ENCODE measurements at regions not wholly inside any gene's neighbourhood (a gene's known extent, or its start where the extent isn't known, plus 50 kb on each side); places are given as distances from the start of the nearest gene placed in this dataset.

DNA sequence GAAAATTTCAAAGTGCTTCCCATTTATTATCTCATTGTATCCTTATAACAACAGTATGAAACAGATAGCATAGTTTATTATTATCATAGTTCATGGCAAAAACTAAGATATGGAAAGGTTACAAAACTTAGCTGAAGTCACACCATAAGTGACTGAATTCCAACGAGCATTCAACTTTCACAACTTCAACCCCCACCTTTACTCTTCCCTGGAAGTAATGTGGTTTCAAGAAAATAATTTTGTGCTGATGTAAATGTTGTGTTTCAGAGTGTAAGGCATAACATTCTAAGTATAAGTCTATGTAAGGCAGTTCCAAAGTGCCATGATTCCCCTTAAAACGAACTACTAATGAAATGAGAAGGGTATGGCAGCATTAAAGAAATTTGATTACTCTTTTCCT, 454.5 kb downstream of the BCAT1 start:
- no peaks in the 10 kb centered on the region for H3K27me3 ChIP-seq
- H3K4me3 ChIP-seq, result no peak overlapping the region
- no peaks in the 10 kb centered on the region for H3K9me3 ChIP-seq

DNA sequence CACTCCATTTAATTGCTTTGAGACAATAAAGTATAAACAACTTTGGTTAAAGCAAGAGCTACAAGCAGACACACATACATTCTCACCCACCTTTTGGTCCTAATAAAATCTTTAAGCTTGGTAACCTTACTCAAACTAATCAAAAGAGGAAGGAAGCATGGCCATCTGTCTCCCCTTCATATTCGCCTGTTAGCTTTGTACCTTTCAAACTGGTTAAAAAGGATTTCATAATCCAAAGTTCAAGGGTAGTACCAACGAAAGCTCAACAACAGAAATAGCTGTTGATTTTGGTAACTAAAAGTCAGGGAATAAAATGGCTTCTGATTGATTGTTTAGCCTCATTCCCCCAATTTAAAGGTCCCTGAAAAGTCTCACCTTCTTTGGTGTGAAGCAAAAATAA, 456.9 kb downstream of the BCAT1 start:
- no peaks in the 10 kb centered on the region for H3K27me3 ChIP-seq
- TF ChIP-seq POLR2A (IDR thresholded peaks at IDR 0.05), result no peak
- TF ChIP-seq, protein P1, sequence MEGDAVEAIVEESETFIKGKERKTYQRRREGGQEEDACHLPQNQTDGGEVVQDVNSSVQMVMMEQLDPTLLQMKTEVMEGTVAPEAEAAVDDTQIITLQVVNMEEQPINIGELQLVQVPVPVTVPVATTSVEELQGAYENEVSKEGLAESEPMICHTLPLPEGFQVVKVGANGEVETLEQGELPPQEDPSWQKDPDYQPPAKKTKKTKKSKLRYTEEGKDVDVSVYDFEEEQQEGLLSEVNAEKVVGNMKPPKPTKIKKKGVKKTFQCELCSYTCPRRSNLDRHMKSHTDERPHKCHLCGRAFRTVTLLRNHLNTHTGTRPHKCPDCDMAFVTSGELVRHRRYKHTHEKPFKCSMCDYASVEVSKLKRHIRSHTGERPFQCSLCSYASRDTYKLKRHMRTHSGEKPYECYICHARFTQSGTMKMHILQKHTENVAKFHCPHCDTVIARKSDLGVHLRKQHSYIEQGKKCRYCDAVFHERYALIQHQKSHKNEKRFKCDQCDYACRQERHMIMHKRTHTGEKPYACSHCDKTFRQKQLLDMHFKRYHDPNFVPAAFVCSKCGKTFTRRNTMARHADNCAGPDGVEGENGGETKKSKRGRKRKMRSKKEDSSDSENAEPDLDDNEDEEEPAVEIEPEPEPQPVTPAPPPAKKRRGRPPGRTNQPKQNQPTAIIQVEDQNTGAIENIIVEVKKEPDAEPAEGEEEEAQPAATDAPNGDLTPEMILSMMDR (IDR thresholded peaks at IDR 0.05), result no peak
- H3K27ac ChIP-seq, result no peak overlapping the region
- H3K36me3 ChIP-seq, result no peaks in the 10 kb centered on the region
- no peaks in the 10 kb centered on the region for H3K9me3 ChIP-seq
- DNase-seq, result no peak
- no peaks in the 10 kb centered on the region for H3K4me1 ChIP-seq
- H3K4me3 ChIP-seq, result no peak overlapping the region

More for the DNA sequence above, 454.5 kb downstream of the BCAT1 start:
- TF ChIP-seq, protein P1 (IDR thresholded peaks at IDR 0.05), result no peak
- TF ChIP-seq POLR2A (IDR thresholded peaks at IDR 0.05), result no peak
- no peaks in the 10 kb centered on the region for H3K4me1 ChIP-seq
- H3K36me3 ChIP-seq, result no peaks in the 10 kb centered on the region
- no peak overlapping the region for H3K27ac ChIP-seq
- no peak for DNase-seq

DNA sequence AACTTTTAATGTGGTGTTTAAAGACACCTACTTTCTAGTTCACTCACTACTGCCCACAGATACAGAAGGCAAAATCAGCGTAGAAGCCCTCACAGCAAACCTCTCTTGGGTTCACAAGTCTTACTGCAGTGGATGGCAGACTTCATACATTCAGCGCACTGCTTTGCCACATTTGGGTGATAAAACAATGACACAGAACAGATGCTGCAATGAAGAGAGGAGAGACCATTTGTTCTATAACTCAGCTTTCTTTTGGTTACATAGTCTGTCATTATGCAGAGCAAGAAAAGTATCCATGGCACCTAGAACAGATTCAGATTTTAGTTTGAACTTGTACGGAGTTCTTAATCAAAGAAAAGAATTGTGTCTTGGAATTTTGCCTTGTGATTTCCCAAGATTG, 459.0 kb downstream of the BCAT1 start:
- no peak overlapping the region for H3K27ac ChIP-seq

DNA sequence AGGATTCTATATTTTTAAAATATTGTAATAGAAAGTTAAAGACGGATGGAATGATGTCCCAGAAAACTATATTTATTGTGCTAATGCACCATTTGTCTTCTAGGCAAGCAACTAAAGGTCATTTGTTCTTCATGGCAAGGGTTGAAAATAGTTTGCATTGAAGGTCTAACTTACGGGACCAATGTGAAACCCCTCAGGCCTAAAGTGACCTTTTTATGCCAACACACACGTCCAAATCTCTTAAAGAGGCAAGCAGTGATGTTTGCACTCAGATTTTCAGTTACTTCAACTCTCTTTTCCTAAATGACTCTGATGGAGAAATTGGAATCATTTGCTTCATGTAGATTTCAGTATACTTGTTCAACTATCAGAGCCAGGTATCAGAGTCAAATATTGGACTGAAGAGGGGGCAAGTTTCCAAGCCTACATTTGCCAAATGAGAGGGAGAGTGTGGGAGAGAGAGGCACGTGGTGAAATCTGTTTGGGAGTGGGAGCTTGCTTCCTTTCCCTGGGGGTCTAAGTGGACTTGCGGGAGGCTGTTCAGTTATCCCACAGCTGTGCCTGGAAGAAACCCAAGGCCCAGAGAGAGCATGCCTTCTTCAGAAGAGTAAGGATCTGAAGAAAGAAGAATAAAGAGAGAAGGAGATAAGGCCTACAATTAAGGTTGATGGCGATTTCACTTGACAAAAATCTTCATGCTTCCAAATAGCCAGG, 459.8 kb downstream of the BCAT1 start:
- H3K4me3 ChIP-seq, result no peak overlapping the region
- no peak overlapping the region for H3K27ac ChIP-seq
- TF ChIP-seq, protein P1 (IDR thresholded peaks at IDR 0.05), result no peak
- no peaks in the 10 kb centered on the region for H3K4me1 ChIP-seq
- no peaks in the 10 kb centered on the region for H3K36me3 ChIP-seq
- no peaks in the 10 kb centered on the region for H3K9me3 ChIP-seq
- no peaks in the 10 kb centered on the region for H3K27me3 ChIP-seq
- no peak for DNase-seq

More for the DNA sequence above, 459.0 kb downstream of the BCAT1 start:
- TF ChIP-seq, protein P1 (IDR thresholded peaks at IDR 0.05), result no peak
- no peak for TF ChIP-seq POLR2A (IDR thresholded peaks at IDR 0.05)
- DNase-seq, result no peak
- no peaks in the 10 kb centered on the region for H3K27me3 ChIP-seq
- H3K4me1 ChIP-seq, result no peaks in the 10 kb centered on the region
- H3K4me3 ChIP-seq, result no peak overlapping the region
- no peaks in the 10 kb centered on the region for H3K36me3 ChIP-seq
- H3K9me3 ChIP-seq, result no peaks in the 10 kb centered on the region

DNA sequence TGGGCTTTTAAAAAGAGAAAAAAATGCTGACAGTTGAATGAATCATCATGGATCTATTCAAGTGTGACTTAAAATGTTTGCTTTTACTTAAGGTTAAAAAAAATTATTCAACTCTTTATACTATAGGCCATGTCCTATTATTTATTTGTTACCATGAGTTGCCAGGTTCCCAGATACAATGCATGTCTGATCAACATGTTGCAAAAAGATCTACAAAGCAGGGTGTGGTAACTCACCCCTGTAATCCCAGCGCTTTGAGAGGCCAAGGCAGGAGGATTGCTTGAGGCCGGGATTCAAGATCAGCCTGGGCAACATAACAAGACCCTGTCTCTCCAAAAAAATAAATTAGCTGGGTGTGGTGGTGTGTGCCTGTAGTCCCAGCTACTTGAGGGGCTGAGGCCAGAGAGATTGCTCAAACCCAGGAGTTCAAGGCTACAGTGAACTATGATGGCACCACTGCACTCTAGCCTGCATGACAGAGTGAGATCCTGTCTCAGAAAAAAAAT, 460.8 kb downstream of the BCAT1 start:
- DNase-seq, result no peak
- no peaks in the 10 kb centered on the region for H3K4me1 ChIP-seq
- H3K9me3 ChIP-seq, result no peaks in the 10 kb centered on the region
- no peak overlapping the region for H3K27ac ChIP-seq
- H3K27me3 ChIP-seq, result no peaks in the 10 kb centered on the region
- no peak for TF ChIP-seq POLR2A (IDR thresholded peaks at IDR 0.05)
- TF ChIP-seq, protein P1 (IDR thresholded peaks at IDR 0.05), result no peak
- H3K36me3 ChIP-seq, result no peaks in the 10 kb centered on the region
- no peak overlapping the region for H3K4me3 ChIP-seq
